ENCODE measurements at regions not wholly inside any gene's neighbourhood (a gene's known extent, or its start where the extent isn't known, plus 50 kb on each side); places are given as distances from the start of the nearest gene placed in this dataset.

- TF ChIP-seq POLR2A (IDR thresholded peaks at IDR 0.05) (no peak), CTCF (IDR thresholded peaks at IDR 0.05) (no peak), EP300 (IDR thresholded peaks at IDR 0.05) (no peak), POLR2AphosphoS5 (IDR thresholded peaks at IDR 0.05) (no peak)
- H3K36me3 ChIP-seq, result no peaks in the 10 kb centered on the region
- DNase-seq, result no peak
- no peaks in the 10 kb centered on the region for H3K27me3 ChIP-seq
- peaks cover 0 to 38% (median 22%) of the 10 kb centered on the region in 4 donors for H3K4me1 ChIP-seq
- intact Hi-C loops (cut with DNase I; ENCODE audit: low total_unique reads), result no loop called here
- H3K9me3 ChIP-seq, result no peaks in the 10 kb centered on the region
- H3K4me3 ChIP-seq, result no peak overlapping the region
- 57 to 85% (median 69%) methylated on average over 6 of the region's 6 CpGs for WGBS, 5 donors
- H3K27ac ChIP-seq, result peak overlapping the region; percentile 15 to 64 (median 54)
These were observed 60.8 kb upstream of the PDE3B start for GRCh38 chr11:14582793-14583192.

DNA sequence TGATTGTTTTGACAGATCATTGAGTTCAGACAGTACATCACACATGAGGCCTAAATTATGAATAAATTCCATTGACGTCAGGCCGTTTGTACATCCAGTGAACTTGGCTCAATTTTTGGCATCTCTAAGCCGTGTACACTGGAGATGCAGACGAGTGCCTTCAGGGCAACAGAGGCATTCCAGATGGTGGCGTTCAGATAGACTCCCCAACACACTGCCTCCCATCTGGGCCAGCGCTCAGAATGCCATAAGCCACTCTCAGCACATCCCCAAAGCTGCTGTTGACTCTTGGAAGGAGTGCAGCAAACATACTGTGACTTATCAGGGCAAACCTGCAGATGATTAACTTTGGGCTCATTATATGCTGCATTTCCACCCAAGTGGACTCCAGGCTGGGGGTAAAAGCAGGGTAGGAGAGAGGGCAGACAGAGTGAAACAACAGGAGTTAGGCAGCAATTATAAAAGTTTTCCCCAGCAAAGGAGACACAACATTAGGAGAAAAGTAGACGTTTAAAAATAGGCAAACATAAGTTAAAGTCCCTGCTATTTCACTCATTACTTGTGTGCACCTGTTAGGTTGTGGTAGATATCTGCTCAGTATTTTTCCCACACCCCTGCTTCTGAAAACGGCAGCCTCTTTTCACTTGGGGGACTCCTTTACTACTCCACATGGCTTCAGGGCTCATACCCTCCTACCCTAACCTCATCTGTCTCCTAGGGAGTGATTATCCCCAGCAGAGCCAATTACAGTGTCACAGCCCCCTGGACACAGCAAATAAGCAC, 60.2 kb upstream of the PDE3B start:
- whole genome bisulfite sequencing, 5 donors, result 20 to 41% (median 30%) methylated on average over 8 of the region's 8 CpGs
- no peaks in the 10 kb centered on the region for H3K27me3 ChIP-seq
- TF ChIP-seq POLR2AphosphoS5 (IDR thresholded peaks at IDR 0.05), result no peak
- TF ChIP-seq EP300 (IDR thresholded peaks at IDR 0.05), result no peak
- no peak for TF ChIP-seq CTCF (IDR thresholded peaks at IDR 0.05)
- no peak for TF ChIP-seq POLR2A (IDR thresholded peaks at IDR 0.05)
- intact Hi-C loops (cut with DNase I; ENCODE audit: low total_unique reads), result no loop called here
- peak; percentile 47 to 85 for DNase-seq
- H3K4me3 ChIP-seq, result no peak overlapping the region
- H3K36me3 ChIP-seq, result no peaks in the 10 kb centered on the region
- H3K9me3 ChIP-seq, result no peaks in the 10 kb centered on the region
- H3K27ac ChIP-seq, result peak overlapping the region; percentile 15 to 59 (median 51)
- peaks cover 0 to 34% (median 19%) of the 10 kb centered on the region in 4 donors for H3K4me1 ChIP-seq

DNA sequence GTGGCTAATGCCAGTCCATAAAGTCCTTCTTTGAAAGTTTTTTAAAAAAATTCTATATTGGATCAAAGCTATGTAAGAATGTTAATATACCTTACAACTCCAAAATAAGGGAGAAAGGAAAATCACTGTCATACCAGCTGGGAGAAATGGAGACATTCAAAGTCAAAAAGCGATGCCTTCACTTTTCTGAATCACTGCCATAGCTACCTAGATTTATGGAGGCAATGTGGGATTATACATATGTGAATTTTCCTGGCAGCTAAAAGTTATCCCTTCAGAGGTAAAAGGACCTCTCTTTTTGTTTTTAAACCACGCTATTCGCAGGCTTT, 59.6 kb upstream of the PDE3B start:
- no peak overlapping the region for H3K4me3 ChIP-seq
- DNase-seq, result no peak
- no peaks in the 10 kb centered on the region for H3K9me3 ChIP-seq
- 95 to 98% (median 97%) methylated on average over 3 of the region's 3 CpGs for WGBS, 5 donors
- intact Hi-C loops (cut with DNase I; ENCODE audit: low total_unique reads), result no loop called here
- H3K27ac ChIP-seq, result peak overlapping the region in 4 of 5 donors; percentile 34 to 59 (median 52)
- H3K36me3 ChIP-seq, result no peaks in the 10 kb centered on the region
- peaks cover 0 to 28% (median 16%) of the 10 kb centered on the region in 4 donors for H3K4me1 ChIP-seq
- no peak for TF ChIP-seq CTCF (IDR thresholded peaks at IDR 0.05)
- no peak for TF ChIP-seq POLR2A (IDR thresholded peaks at IDR 0.05)
- TF ChIP-seq EP300 (IDR thresholded peaks at IDR 0.05), result no peak
- TF ChIP-seq POLR2AphosphoS5 (IDR thresholded peaks at IDR 0.05), result no peak
- no peaks in the 10 kb centered on the region for H3K27me3 ChIP-seq

GRCh38 chr11:14584595-14584994, 59.0 kb upstream of the PDE3B start:
- Histone ChIP-seq H3K27me3 (no peaks in the 10 kb centered on the region), H3K27ac (peak overlapping the region in 4 of 5 donors; percentile 24 to 59 (median 34)), H3K4me3 (no peak overlapping the region), H3K36me3 (no peaks in the 10 kb centered on the region), H3K9me3 (no peaks in the 10 kb centered on the region), H3K4me1 (peaks cover 0 to 26% (median 15%) of the 10 kb centered on the region in 4 donors)
- peak in 1 of 2 donors; percentile 77 for DNase-seq
- intact Hi-C loops (cut with DNase I; ENCODE audit: low total_unique reads), result no loop called here
- TF ChIP-seq POLR2AphosphoS5 (IDR thresholded peaks at IDR 0.05), result peak in 2 of 3 donors; percentile 21 to 41
- no peak for TF ChIP-seq EP300 (IDR thresholded peaks at IDR 0.05)
- TF ChIP-seq POLR2A (IDR thresholded peaks at IDR 0.05), result no peak
- TF ChIP-seq CTCF (IDR thresholded peaks at IDR 0.05), result no peak
- 26 to 48% (median 46%) methylated on average over 2 of the region's 2 CpGs for WGBS, 5 donors
